Upper lobe of left lung (tissue), 4 donors: ENCODE measurements at regions not wholly inside any gene's neighbourhood (a gene's known extent, or its start where the extent isn't known, plus 50 kb on each side); places are given as distances from the start of the nearest gene placed in this dataset.

ENCODE experiments used
- POLR2A ChIP-seq, 4 donors: fragments of 450-650 bp; IDR thresholded peaks; one replicate each; pipeline ENCODE4 v1.5.1; 2016 to 2017; ENCODE audit warnings: antibody characterized with exemption in 4 of 4, mild to moderate bottlenecking in 2 of 4
- TF ChIP-seq, protein P1 (sequence below), 6 experiments: fragments of 450-650 bp in 4 of 6; fragments of 200-600 bp in 2 of 6; sonication (generic) in 2 of 6; IDR thresholded peaks; one replicate each; pipeline ENCODE4 v1.5.1; 2016 to 2019; ENCODE audit warnings: antibody characterized with exemption in 6 of 6

DNA sequence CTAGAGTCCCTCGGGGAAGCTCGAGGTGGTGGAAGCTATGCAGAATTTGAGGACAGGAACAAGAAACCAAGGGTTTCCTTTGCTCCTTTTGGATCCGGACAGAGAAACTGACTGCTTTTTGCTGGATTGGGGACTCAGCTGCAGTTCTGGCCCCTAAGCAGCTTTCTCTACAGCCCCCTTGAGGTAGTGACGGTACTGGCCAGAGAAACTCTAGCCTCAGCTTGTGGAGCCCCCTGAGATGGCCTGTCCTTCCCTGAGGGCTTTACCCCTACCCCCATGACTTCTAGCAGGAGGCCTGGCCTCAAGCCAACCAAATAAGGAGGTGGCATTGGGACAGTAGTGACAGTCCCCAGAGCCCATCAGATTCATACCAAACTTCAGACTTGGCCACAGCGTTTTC lies 118.1 kb downstream of the IRX5 start:
- TF ChIP-seq POLR2A (IDR thresholded peaks at IDR 0.05), result no peak
- TF ChIP-seq, protein P1, sequence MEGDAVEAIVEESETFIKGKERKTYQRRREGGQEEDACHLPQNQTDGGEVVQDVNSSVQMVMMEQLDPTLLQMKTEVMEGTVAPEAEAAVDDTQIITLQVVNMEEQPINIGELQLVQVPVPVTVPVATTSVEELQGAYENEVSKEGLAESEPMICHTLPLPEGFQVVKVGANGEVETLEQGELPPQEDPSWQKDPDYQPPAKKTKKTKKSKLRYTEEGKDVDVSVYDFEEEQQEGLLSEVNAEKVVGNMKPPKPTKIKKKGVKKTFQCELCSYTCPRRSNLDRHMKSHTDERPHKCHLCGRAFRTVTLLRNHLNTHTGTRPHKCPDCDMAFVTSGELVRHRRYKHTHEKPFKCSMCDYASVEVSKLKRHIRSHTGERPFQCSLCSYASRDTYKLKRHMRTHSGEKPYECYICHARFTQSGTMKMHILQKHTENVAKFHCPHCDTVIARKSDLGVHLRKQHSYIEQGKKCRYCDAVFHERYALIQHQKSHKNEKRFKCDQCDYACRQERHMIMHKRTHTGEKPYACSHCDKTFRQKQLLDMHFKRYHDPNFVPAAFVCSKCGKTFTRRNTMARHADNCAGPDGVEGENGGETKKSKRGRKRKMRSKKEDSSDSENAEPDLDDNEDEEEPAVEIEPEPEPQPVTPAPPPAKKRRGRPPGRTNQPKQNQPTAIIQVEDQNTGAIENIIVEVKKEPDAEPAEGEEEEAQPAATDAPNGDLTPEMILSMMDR (IDR thresholded peaks at IDR 0.05), result no peak
